Cerebellar nuclear complex (tissue), 1 donor: ENCODE measurements at regions not wholly inside any gene's neighbourhood (a gene's known extent, or its start where the extent isn't known, plus 50 kb on each side); places are given as distances from the start of the nearest gene placed in this dataset.

Source experiments
- DNase-seq, 2 experiments: peaks; one replicate each; lab custom pipeline; 2025; lab: John Stamatoyannopoulos, UW

DNA sequence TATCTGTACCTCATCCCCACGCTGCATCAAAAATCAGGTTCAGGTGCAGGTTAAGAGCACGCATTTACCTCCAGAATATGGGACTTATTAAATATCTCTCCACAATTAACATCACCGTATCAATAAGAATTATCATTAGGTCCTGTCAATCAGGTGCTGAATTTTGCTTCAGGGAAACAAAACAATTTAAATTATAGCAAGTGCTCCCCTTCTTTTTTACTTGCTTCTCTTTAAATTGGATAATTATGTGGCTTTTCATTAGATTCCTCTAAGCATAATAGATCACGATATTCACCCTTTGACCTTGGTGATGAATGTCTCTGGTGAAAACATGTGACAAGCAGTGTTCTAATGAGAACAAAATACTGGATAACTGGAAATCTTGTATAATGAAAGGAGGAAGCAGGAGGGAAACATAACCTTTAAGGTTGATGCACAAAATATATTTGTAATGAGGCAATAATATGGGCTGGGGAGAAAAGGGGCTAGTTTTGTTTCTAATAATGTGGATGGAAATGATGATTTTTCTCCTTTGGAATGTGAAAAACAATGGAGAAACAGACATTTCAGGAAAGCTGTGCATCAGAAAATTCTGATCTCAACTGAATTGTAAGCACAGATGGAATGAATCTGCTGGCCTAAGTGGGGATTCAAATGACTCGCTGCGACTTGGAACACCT lies 166.9 kb downstream of the SNX10 start:
- DNase-seq = no peak

DNA sequence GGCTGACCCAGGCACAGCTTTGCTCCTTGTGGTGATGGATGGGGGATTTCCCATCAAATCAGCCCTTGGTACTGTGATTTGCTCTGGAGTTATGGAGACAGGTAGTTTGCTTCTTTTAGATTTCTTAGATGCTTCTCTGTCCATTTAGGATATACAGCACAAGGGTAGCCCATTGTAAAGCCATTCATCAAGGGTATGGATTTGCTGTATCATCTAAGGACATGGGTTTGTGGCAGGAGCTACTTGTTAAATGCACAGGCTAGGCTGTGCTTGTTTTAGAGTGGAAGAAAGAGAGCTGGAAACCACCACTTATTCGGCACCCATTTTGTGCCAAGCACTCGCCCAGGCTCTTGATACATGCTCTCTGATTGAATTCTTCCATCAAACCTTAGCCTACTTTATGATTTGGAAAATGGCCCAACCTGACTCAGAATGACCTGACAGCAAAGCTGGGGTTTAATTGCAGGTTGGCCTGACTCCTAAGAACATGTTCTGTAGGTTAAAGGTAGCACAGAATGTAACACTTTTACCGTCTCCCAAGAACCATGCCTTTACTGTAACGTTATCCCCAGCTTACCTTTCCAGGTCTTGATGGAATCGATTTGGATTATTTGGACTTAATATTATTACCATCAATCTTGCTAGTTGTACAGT lies 168.0 kb downstream of the SNX10 start:
- no peak for DNase-seq

DNA sequence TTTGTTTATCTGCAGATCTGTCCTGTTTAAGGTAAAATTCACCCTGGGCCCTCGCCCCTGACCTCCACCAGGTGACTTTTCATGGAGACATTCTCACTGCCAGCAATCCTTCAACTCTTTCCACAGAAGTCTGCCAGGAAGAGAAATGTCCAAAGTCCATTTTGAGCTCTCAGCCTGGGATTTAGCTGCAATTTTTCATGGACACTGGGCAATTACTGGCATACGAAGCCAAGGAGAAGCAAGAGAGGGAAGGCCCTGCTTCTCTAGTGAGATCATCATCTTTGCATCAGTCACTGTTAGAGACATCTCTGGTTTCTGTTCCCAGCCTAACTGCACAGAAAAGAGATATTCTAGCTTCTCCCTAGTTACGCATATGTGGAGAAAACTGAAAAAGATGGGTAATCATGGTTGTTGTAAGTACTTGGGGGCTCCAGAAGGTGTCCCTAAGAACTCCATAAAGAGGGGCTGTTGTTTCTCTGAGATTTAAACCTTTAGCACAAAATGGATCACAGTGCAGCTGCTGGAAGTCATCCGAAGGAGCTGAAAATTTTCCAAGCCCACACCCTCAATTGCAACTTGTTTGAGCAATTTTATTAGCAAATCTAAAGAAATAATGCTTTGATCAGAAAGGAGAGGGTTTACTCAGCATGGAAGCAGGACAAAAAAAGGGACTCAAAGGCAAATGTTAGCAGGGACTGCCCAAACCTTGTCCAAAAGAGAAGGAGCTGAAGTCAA lies 168.9 kb downstream of the SNX10 start:
- no peak for DNase-seq

DNA sequence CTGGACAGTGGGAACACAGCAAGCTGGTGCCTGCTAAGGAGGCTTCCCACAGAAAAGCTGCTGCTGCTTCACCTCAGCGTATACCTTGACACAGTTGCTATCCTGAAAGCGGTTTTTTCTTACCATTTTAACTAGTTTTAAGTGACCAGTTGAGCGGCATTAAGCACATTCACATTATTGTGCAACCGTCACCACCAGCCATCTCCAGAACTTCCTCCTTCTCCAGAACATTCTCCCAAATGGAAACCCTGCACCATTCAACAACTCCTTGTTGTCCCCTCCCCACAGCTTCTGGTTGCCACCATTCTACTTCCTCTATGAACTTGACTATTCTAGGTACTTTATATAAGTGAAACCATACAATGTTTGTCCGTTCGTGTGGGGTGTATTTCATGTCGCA lies 169.9 kb downstream of the SNX10 start:
- no peak for DNase-seq

DNA sequence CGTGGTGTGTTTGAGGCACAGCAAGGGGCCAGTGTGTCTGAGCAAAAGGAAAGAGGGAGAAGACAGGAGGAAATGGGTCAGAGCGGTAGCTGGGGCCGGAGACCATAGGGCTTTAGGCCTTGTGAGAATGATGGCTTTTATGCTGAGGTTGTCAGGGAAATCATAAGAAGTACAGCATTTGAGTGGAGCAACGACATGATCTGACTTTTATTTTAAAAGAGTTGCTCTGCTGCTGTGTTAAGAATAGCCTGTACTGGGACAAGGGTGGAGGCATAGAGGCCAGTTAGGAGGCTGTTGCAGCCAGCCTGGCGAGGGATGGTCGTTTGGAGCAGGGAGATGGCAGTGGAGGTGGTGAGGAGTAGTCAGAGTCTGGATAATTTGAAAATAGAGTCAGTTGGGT lies 174.3 kb downstream of the SNX10 start:
- DNase-seq = no peak

DNA sequence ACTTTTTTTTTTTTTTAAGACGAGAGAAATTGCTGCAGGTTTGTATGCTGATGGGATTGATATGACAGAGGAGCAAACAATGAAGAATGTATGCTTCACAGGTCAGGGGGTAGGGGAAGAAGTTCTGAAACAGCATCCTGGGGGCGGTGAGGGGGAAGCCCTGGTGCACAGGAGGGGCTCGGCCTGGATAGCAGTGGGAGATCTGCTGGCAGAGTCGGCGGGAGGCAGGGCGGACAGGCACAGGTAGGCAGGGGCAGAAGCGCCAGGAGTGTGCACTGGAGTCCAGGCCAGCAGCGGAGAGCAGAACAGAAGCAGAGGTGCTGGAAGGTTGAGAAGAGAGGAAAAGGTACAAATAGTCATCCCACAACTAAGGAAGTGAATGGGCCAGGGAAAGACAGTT lies 175.4 kb downstream of the SNX10 start:
- DNase-seq = no peak

DNA sequence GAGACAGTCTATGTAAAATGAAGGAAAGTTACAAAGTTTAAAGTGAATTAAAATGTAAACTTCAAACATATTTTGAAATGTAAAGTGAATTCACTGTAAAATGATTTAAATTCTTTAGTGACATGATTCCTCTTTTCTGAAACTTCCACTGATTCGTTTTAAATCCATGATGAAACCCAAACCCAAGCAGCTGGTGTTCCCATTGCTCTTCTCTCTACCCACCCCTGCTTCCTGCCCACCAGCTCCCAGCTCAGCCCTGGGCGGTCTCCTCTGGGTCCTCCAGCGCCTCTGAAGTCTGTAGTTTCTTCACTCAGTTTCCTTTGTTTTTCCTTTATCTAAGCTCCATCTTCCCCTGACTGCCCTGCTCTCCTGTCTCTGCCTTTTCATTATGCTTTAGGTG lies 175.9 kb downstream of the SNX10 start:
- DNase-seq = no peak

DNA sequence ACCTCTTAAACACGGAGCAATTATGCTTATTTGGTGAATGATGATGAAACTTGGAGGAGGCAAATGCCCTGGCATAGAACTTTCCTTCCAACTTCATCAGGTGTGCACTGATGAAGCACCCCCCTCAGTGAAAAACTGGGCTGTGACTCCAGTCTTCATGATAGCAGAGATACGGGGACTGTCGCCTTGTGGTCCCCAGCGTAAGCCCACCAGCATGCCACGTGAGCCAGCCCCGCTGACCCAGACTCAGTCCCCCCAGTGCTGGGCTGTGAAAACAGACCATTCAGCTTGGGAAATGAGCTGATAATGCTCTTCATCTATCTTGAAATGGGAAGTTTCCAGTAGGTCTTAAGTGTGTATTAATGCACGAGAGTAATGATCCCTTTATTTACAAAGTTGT lies 177.0 kb downstream of the SNX10 start:
- DNase-seq = no peak

DNA sequence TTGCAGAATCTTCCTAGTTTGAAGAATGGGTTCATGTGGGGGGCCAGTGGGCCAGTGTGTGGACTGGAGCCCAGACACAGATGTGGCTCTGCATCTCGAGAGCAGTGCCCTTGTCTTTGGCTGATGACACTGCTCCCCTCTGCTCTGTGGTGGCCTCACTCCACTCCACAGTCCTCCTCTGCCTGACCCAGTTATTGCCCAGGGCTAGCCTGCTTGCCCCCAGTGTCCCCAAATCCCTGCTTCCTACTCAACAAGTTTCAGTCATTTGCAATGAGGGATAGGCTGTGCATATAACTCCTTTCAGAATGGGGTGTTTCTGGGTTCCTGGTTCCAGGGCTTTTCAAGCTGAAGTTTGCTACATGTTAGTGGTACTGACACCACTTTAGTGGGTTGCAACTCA lies 177.5 kb downstream of the SNX10 start:
- no peak for DNase-seq

DNA sequence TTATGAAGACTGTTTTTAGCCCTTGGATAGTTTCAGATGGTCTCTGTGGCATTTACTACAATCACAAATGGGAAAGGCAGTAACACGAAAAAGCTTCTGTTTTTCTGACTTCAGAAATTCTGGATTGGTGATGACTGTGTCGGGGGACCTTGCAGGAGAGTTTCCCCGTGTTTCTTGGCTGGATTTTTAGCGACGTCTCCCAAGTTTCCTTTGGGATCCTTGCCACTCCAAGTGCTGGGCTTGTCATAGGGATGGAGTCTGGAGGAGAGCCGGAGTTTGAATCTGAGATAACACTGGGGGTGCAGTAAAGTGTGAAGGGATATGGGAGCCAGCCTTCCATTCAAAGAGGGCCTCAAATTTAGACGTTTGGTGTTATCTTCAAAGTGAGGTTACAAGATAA lies 179.0 kb downstream of the SNX10 start:
- no peak for DNase-seq

DNA sequence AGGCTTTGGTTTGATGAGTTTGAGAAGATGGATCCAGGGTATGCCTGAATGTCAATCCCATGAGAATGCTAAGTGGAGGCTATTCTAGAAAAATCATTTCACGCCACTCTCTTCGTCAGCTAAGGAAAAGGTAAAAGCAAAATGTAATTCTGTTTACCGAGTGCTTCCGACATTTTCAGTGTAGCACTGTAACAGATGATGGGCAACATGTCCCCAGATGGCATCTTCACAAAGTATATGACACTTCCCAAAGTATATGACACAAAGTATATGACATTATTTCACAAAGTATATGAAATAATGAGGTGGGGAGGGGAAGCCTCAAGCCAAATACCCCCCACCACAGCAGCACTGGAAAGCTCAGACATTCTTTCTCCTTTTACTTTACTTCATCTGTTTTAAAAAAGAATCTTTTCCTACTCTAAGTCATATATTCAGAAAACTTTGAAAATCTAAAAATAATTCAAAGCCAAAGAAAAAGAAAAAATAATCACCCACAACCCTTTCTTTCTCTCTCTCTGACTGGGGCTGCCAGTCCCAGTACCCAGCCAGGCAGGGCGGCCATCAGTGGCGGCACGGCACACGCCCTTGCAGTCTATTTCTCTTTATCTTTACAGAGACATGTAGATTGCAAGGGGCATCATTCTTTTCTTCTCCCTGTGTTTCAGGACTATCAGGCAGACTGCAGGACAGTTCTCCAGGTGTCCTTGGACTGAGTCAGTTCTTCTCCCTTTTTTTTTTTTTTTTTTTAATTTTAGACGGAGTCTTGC lies 179.8 kb downstream of the SNX10 start:
- DNase-seq = no peak

DNA sequence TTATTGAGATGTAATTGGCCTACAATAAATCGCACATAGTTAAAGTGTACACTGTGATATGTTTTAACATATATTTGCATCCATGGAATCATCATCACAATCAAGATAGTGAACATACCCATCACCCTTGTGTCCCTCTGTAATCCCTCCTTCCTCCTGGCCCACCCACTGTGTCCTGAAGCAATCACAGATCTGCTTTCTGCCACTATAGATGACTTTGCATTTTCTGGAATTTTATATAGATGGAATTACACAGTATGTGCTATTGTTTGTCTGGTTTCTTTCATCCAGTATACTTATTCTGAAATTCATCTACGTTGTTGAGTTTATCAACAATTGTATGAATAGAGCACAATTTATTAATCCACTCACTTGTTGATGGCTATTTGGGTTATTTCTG lies 181.3 kb downstream of the SNX10 start:
- DNase-seq = no peak

DNA sequence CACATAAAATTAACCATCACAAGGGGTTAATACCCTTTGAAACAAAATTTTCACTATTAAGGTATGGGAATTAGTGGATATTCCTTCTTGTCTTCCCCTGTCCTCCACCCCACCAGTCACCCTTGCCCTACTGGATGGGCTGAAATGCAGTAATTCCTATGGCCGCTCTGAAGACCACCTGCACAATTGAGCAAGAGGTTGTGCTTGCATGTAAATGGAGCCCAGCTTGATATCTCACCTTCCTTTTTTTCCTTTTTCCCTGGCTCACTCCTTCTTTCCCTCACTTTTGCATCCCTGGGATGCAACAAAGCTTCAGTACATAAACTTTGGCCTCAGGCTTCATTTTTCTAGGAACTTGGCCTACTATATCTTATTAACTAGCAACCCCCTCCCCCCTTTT lies 184.6 kb downstream of the SNX10 start:
- no peak for DNase-seq

DNA sequence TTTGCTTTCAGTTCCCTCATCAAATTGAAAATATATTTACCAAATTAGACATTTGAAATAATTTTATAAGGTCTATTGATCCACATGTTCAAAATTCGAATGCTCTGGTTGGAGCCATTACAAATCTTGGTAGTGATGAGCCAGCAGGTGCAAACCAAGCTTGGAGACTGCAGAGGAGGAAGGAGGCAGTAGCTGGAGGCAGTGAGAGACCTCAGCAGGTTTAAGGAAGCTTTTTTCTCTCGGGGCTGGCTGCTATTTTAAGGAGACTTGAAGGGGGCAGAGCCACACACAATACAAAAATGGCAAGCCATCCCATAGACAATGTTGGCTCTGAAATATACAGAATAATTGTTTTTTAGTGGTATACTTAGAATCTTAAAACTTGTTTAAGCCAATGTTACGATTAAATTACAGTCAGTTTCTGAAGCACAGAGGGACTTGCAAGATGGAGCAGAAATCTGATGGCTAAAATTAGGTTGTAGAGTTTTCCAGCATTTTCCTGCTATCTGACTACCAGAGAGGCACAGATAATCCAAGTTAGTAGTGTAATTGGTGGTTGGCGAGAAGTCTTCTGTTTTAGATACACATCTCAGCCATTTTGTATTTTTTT lies 185.8 kb downstream of the SNX10 start:
- no peak for DNase-seq

DNA sequence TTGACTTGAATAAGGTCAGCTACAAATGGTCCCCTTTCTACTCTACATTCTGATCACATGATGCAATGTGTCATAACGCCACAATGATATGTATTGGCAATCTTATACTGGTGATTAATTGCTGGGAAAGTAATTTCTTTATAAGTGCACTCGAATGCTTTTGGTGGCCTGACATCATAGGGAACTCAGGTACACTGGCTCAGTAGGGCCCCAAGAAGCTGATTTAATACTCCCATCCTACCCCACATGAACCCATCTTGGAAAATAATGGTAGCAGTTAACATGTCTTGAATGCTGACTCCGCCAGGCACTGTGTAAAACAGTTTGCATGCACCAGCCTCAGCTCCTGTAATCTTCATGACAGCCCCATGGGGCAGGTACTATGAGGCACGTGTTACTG lies 186.9 kb downstream of the SNX10 start:
- no peak for DNase-seq

DNA sequence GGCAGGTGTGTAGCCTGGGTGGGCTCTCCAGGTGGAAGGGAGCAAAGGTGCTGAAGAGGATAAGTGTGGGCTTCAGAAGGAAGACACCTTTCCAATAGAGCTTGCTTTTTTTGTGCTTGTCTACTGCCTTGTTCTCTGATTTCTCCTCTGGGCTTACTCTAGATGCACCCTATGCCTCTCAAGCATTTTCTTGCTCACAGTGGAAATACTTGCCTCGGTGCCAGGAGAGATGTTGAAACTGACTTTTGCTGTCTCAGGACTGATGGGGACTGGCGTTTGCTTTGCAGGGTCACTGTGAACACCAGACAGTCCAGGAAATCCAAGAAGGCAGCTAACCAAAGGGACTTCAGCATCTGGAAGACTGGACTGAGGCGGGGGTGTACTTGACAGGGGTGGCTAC lies 187.9 kb downstream of the SNX10 start:
- no peak for DNase-seq

DNA sequence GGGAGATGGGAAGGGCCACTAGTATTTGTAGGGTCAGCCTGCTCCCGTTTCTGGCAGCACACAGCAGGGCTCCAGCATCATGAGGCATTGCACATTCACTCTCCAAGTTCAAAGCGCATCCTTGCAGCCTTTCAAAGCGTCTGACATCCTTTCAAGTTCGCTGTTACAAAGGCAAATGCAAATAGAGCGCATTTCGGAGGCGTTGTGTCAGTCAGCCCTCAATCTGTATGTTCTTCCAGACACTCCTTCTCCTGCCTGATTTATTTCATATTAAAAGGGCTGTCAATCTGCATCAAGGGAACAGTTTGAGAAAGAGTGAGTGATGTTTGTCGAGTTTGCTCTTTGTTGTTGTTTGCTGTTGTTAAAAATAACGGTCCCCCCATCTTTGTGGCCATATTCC lies 188.5 kb downstream of the SNX10 start:
- DNase-seq = no peak

DNA sequence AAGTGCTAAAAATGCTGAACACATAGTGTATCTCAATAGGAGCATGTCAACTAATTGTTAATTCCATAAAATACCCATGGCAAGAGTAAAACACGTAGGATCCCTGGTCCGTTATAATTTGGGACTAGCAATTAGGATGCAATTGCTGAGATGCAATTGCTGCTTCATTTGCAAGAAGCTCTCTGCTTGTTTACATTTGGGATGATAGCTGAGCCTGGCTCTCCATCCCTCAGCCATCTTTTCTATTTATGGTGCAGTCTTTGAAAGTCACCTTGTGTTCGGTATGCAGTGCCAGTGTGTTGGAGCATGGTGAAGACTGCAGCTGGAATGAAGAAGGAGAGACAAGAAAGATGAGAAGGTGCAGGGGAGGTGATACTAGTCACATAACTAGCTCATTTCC lies 191.3 kb downstream of the SNX10 start:
- DNase-seq = no peak

DNA sequence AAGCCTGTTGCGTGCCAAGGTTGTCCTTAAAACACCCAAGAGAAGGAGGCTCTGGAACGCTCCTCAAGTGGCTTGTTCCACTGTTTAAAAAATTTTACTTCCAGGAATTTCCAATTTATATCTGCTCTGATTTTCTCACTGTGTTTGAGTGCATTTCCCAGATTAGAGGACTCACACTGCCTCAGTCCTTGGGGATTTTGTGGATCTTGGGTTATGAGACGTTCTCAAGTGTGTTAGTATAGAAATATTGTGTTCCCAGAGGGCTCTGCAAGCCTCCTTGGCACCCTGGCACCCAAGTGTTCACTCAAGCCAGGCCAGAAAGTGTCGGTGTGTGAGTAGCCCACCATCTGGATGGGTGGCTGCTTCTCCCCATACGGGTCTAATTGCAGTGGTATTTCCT lies 192.2 kb downstream of the SNX10 start:
- no peak for DNase-seq

DNA sequence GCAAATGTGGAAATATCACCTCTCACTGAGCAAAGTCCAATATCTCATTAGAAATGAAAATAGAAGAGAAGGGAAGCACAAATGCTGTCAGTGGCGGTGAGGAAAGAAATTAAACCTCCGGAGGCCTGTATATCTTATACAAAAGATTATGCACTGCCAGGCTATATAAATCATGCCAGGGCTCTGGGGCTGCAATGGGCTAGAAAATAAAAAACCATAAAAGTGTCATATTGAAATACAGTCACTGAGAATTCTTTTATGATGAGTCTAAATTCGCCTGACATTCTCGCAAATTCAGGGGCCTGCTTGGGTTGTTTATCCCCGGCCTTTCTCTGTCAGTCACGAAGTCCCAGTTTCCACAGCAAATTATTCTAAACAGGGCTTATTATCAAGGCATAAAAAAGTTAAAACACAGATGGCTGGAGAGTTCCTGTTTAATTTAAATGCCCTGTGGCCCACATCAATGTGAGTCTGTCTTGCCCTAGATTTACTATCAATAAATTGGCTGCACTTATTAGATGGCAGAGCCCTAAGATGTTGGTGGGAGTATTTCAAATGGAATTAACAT lies 193.8 kb downstream of the SNX10 start:
- DNase-seq = no peak

DNA sequence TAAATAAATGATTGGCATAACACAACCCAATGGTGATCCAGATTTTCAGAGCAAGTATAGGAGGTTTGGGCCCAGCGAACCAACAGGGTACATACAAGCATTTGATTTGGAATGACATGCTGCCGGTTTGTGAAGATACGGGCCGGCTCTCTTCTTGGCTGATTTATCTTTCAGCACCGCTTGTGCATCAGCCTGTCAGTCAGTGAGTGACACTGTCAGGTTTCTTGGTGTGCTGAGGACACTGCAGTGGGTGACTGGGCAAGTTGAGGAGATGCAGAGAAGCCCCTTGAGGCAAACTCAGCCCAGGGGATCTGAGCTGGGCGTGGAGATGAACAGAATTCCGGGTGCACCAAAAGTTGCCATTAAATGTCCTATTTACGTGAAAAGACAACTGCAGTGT lies 194.5 kb downstream of the SNX10 start:
- DNase-seq = no peak
